GM19397 (cell line): ENCODE measurements at regions not wholly inside any gene's neighbourhood (a gene's known extent, or its start where the extent isn't known, plus 50 kb on each side); places are given as distances from the start of the nearest gene placed in this dataset.

ENCODE experiments used
- ATAC-seq: cut with Tn5 transposase; IDR thresholded peaks from one replicate; pipeline ENCODE4 v1.9.1; 2021; ENCODE audit warnings: mild to moderate bottlenecking, moderate library complexity; ENCODE audit not compliant: unreplicated experiment

DNA sequence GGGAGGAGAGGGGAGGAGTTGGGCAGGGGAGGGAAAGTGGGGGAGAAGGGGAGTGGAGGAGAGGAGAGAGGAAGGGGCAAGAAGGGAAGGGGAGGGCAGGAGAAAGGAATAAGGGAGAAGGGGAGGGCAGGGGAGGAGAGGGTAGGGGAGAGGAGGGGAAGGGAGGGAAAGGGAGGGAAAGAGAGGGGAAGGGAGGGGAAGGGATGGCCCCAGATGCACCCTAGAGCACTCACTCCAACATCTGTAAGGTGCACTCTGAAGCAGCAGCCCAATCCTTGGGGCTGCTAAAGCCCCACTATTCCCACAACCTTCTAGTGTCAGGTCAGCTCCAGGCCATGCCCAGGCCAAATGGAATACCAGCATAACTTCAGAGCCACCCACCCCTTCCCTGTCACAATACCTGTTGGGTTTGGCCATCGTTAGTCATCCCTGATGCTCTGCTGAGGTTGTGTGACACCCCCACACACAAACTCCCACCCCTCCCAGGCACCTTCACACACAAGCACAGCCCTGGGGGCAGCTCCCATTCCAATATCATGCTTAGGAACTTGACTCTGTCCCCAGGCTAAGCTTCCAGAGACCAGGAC, 55.7 kb upstream of the PKDCC start:
- no peak for ATAC-seq

DNA sequence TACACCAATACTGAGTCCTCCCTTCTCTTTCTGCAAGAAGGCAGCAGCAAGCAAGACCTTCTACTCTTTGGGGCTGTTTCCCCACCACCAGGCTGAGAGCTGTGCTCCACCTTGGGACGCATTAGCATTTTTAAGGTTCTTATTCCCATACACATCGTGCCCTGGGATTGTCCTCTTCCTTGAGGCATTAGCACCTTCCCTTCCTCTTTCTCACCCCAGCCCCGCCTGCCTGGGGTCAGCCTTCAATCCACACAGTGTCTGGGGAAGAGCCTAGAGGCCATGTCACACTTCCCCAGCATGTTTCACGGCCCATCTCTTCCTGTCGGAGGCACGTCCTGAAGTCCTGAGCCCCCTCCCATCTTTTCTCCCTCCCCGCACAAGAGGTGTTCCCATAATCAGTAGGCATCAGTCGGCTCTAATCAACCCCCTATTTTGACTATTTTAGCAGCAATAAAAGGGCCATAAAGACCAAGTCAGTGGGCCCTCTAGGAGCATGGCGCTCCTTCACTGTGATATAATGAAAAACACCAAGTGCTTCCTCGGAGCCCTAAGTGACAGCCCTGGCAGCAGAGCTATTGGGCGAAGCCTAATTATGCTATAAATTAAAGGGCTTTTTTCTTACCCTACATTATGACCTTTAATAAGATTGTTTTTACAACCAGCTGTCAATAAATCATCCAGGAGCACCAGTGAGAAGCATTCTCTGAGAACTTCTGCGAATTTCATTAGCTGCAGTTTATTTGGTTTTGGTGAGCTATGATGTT, 55.0 kb upstream of the PKDCC start:
- no peak for ATAC-seq

DNA sequence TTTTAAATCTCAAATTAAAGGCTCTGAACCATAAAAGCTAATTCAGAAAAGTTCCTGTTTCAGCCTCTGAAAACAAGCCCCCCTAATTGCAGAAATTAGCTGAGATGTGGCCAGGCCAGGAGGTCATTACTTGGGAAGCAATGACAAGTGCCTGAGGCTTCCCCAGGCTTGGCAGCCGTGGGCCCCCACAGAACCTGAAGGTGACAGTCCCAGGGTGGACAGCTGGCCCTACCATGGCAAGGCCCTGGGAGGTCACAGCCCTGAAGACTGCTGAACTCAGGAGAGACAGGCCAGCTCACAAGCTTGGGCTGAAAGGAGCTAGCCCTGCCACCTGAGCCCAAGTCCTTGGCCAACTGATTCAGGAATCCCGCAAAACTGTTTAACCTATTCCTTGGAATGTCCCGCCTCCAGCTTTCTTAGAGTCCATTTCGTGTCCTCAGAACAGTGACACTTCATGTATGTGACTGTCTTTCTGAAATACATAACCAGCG, 54.3 kb upstream of the PKDCC start:
- ATAC-seq: no peak

DNA sequence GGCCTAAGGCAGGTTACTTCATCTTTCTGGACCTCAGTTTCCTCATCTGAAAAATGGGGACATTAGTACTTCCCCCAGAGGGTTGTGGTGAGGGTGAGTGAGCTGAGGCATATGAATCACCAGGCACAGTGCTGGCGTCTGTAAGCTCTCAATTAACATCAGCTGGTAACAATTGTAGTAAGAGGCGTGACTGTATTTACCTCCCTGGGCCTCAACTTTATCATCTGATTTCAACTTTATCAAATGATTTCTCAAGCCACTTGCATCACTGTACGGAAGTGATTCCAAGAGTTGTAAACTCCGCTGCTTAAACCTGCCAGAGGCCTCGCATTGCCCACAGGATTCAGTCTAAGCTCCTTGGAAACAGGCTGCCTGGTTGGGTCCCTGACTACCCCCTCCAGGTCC, 53.6 kb upstream of the PKDCC start:
- no peak for ATAC-seq

DNA sequence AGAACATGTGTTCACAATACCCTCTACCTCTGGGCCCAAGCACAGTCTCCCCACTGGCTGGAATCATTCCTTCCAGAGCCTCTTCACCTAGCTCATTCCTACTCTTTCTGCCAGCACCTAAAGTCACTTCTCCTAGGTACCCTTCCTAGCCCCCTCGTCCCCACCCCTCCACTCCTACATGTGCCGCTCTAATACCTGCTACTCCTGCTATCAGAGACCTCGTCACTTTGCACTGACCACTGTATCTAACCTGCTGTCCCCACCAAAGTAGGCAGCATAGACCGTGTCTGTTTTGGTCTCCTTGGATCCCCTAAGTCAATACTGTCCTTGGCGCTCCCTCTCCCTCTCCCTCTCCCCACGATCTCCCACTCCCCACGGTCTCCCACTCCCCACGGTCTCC, 53.2 kb upstream of the PKDCC start:
- no peak for ATAC-seq

GRCh38 chr2:41997561-41997960, 50.3 kb upstream of the PKDCC start:
- ATAC-seq: no peak
